NCI-H510A (cell line): ENCODE measurements at regions not wholly inside any gene's neighbourhood (a gene's known extent, or its start where the extent isn't known, plus 50 kb on each side); places are given as distances from the start of the nearest gene placed in this dataset.
"Not testable (repeated sequence)": the region's sequence is repeated elsewhere in the genome, so short reads cannot be mapped to it uniquely, and the experiment has no call there.

Experiments used
- DNase-seq: peaks from one replicate; lab custom pipeline; 2025; lab: John Stamatoyannopoulos, UW

GRCh38 chr14:66015071-66015780 lies 470.9 kb upstream of the CCDC196 start:
- peak; percentile 78 for DNase-seq

GRCh38 chr14:66017927-66018326 lies 468.2 kb upstream of the CCDC196 start:
- DNase-seq = no peak

GRCh38 chr14:66022526-66022925 lies 463.6 kb upstream of the CCDC196 start:
- no peak for DNase-seq

- DNase-seq = no peak
These were observed 460.4 kb upstream of the CCDC196 start for GRCh38 chr14:66025779-66026178.

- not testable (repeated sequence) for DNase-seq
These were observed 454.2 kb upstream of the CCDC196 start for GRCh38 chr14:66031981-66032380.

- DNase-seq = no peak
These were observed 453.4 kb upstream of the CCDC196 start for GRCh38 chr14:66032800-66033199.

- no peak for DNase-seq
These were observed 449.6 kb upstream of the CCDC196 start for GRCh38 chr14:66036547-66036946.

- DNase-seq = no peak
These were observed 448.8 kb upstream of the CCDC196 start for GRCh38 chr14:66037361-66037760.

GRCh38 chr14:66038212-66038611 lies 448.0 kb upstream of the CCDC196 start:
- DNase-seq = no peak

- no peak for DNase-seq
These were observed 447.6 kb upstream of the CCDC196 start for GRCh38 chr14:66038618-66039017.

GRCh38 chr14:66039495-66039894 lies 446.7 kb upstream of the CCDC196 start:
- DNase-seq = no peak

GRCh38 chr14:66041582-66041981 lies 444.6 kb upstream of the CCDC196 start:
- peak; percentile 49 for DNase-seq

GRCh38 chr14:66043921-66044320 lies 442.2 kb upstream of the CCDC196 start:
- DNase-seq = no peak

GRCh38 chr14:66045572-66046021 lies 440.6 kb upstream of the CCDC196 start:
- peak; percentile 10 for DNase-seq

- DNase-seq = no peak
These were observed 440.1 kb upstream of the CCDC196 start for GRCh38 chr14:66046035-66046434.

GRCh38 chr14:66046591-66046990 lies 439.6 kb upstream of the CCDC196 start:
- no peak for DNase-seq

- DNase-seq = no peak
These were observed 429.8 kb upstream of the CCDC196 start for GRCh38 chr14:66056268-66056907.

GRCh38 chr14:66056926-66057552 lies 429.1 kb upstream of the CCDC196 start:
- DNase-seq = no peak

GRCh38 chr14:66065188-66065587 lies 421.0 kb upstream of the CCDC196 start:
- DNase-seq = no peak

GRCh38 chr14:66066981-66067776 lies 419.0 kb upstream of the CCDC196 start:
- DNase-seq = no peak

- no peak for DNase-seq
These were observed 417.1 kb upstream of the CCDC196 start for GRCh38 chr14:66069036-66069435.

- DNase-seq = no peak
These were observed 416.2 kb upstream of the CCDC196 start for GRCh38 chr14:66069830-66070541.
